ENCODE measurements at regions not wholly inside any gene's neighbourhood (a gene's known extent, or its start where the extent isn't known, plus 50 kb on each side); places are given as distances from the start of the nearest gene placed in this dataset.

DNA sequence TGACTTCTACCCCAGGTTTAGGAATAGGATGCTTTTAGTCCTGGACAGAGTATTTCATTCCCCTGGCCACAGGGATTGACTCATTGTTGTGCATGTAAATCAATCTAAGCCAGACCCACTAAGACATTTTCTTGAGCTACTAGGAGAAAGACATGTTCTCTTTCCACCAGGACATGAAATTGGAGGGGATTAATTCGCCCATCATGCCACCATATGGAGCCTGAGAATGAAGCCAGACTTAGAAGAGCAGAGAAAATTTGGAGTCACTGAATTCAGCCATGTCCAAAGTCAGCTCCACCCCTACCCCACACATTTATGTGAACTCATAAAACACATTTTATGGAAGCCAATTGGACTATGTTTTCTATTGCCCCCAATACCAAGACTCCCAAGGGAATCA lies 322.5 kb downstream of the NFIB start:
- TF ChIP-seq, protein P1, sequence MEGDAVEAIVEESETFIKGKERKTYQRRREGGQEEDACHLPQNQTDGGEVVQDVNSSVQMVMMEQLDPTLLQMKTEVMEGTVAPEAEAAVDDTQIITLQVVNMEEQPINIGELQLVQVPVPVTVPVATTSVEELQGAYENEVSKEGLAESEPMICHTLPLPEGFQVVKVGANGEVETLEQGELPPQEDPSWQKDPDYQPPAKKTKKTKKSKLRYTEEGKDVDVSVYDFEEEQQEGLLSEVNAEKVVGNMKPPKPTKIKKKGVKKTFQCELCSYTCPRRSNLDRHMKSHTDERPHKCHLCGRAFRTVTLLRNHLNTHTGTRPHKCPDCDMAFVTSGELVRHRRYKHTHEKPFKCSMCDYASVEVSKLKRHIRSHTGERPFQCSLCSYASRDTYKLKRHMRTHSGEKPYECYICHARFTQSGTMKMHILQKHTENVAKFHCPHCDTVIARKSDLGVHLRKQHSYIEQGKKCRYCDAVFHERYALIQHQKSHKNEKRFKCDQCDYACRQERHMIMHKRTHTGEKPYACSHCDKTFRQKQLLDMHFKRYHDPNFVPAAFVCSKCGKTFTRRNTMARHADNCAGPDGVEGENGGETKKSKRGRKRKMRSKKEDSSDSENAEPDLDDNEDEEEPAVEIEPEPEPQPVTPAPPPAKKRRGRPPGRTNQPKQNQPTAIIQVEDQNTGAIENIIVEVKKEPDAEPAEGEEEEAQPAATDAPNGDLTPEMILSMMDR (IDR thresholded peaks at IDR 0.05; ENCODE audit: low read depth, low read length): no peak
- TF ChIP-seq EZH2phosphoT487 (IDR thresholded peaks at IDR 0.05; ENCODE audit: low read depth): no peak

Measured in OCI-LY3 (cell line).